Activated CD8-positive, alpha-beta memory T cell treated with anti-CD3 and anti-CD28 coated beads for 36 hours (primary cell): ENCODE measurements at regions not wholly inside any gene's neighbourhood (a gene's known extent, or its start where the extent isn't known, plus 50 kb on each side); places are given as distances from the start of the nearest gene placed in this dataset.

Experiments
- CTCF ChIA-PET: fragments of 350-600 bp; sonication (Branson Sonifier 250); formaldehyde crosslinking; loops from one replicate; lab custom pipeline; 2021; ENCODE audit warnings: antibody characterized with exemption; lab: Charles Lee
- POLR2A ChIA-PET: fragments of 350-600 bp; sonication (Branson Sonifier 250); formaldehyde crosslinking; loops from one replicate; lab custom pipeline; 2021; ENCODE audit warnings: antibody characterized with exemption; lab: Charles Lee

GRCh38 chrX:109841869-109842579 lies 109.0 kb upstream of the ACSL4 start:
- POLR2A ChIA-PET = no interaction called here

GRCh38 chrX:109842611-109843010 lies 109.6 kb upstream of the ACSL4 start:
- ChIA-PET POLR2A (no interaction called here), CTCF (no interaction called here)

More at GRCh38 chrX:109841869-109842579, 109.0 kb upstream of the ACSL4 start:
- CTCF ChIA-PET = no interaction called here

- ChIA-PET POLR2A (no interaction called here), CTCF (no interaction called here)
These were observed 111.1 kb upstream of the ACSL4 start for GRCh38 chrX:109843963-109844751.

- ChIA-PET CTCF (no interaction called here), POLR2A (no interaction called here)
These were observed 111.9 kb upstream of the ACSL4 start for GRCh38 chrX:109844986-109845385.

- ChIA-PET CTCF (no interaction called here), POLR2A (interaction anchor here (0.5 kb wide), 1 partner anchor 130 kb away, joined by 3 read pairs; no protein-coding TSS in a partner anchor)
These were observed 112.9 kb upstream of the ACSL4 start for GRCh38 chrX:109845996-109846395.

GRCh38 chrX:109847257-109848187 lies 114.5 kb upstream of the ACSL4 start:
- CTCF ChIA-PET = no interaction called here
- POLR2A ChIA-PET = no interaction called here

- CTCF ChIA-PET = interaction anchor here (1.0 kb wide), 1 partner anchor 8 kb away, joined by 3 read pairs; no protein-coding TSS in a partner anchor
These were observed 115.5 kb upstream of the ACSL4 start for GRCh38 chrX:109848461-109849050.

GRCh38 chrX:109854096-109854495 lies 121.0 kb upstream of the ACSL4 start:
- ChIA-PET POLR2A (no interaction called here), CTCF (no interaction called here)

More at GRCh38 chrX:109848461-109849050, 115.5 kb upstream of the ACSL4 start:
- POLR2A ChIA-PET = no interaction called here

GRCh38 chrX:109855501-109855900 lies 122.4 kb upstream of the ACSL4 start:
- ChIA-PET CTCF (interaction anchor here (0.6 to 1.3 kb wide), 2 partner anchors 146 to 283 kb away, joined by 3 to 4 read pairs; no protein-coding TSS in a partner anchor), POLR2A (no interaction called here)

GRCh38 chrX:109856974-109857373 lies 123.9 kb upstream of the ACSL4 start:
- ChIA-PET POLR2A (no interaction called here), CTCF (interaction anchor here (0.7 to 1.6 kb wide), 10 partner anchors 8 to 168 kb away, joined by 3 to 15 read pairs (median 3); no protein-coding TSS in a partner anchor)

GRCh38 chrX:109857584-109858228 lies 124.6 kb upstream of the ACSL4 start:
- CTCF ChIA-PET = interaction anchor here (0.9 to 1.7 kb wide), 9 partner anchors 14 to 169 kb away, joined by 3 to 15 read pairs (median 3); no protein-coding TSS in a partner anchor
- POLR2A ChIA-PET = no interaction called here

- POLR2A ChIA-PET = no interaction called here
- CTCF ChIA-PET = interaction anchor here (1.7 kb wide), 1 partner anchor 146 kb away, joined by 7 read pairs; no protein-coding TSS in a partner anchor
These were observed 125.7 kb upstream of the ACSL4 start for GRCh38 chrX:109858602-109859341.

- CTCF ChIA-PET = interaction anchor here (1.7 kb wide), 1 partner anchor 147 kb away, joined by 7 read pairs; no protein-coding TSS in a partner anchor
- POLR2A ChIA-PET = no interaction called here
These were observed 126.6 kb upstream of the ACSL4 start for GRCh38 chrX:109859651-109860050.

- POLR2A ChIA-PET = no interaction called here
These were observed 129.4 kb upstream of the ACSL4 start for GRCh38 chrX:109862433-109862832.

GRCh38 chrX:109863811-109864210 lies 130.8 kb upstream of the ACSL4 start:
- CTCF ChIA-PET = no interaction called here
- POLR2A ChIA-PET = no interaction called here

More at GRCh38 chrX:109862433-109862832, 129.4 kb upstream of the ACSL4 start:
- CTCF ChIA-PET = no interaction called here

GRCh38 chrX:109871121-109871888 lies 131.6 kb upstream of the TMEM164 start:
- ChIA-PET CTCF (interaction anchor here (0.9 kb wide), 1 partner anchor 14 kb away, joined by 3 read pairs; no protein-coding TSS in a partner anchor), POLR2A (no interaction called here)
